ENCODE measurements at regions not wholly inside any gene's neighbourhood (a gene's known extent, or its start where the extent isn't known, plus 50 kb on each side); places are given as distances from the start of the nearest gene placed in this dataset.
"Not testable (repeated sequence)": the region's sequence is repeated elsewhere in the genome, so short reads cannot be mapped to it uniquely, and the experiment has no call there.

DNA sequence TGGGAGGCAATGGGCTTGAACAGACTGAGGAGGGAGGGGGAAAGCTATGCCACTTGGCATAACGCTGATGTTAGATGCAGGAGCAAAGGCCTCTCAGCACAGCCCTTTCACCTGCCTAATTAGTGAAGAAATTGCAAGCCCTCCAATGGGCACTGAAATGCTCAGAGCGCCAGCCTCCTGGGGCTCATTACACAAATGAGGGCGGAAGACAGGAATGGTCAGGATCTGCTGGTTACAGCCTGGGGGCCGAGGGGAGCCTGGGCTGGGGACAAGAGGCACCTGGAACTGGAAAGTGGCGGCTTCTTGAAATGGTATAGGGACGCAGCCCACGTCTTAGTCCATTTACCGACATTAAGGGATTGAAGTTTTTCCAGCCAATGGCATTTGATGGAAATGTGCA lies 50.2 kb upstream of the PLET1 start:
- ATAC-seq: no peak

DNA sequence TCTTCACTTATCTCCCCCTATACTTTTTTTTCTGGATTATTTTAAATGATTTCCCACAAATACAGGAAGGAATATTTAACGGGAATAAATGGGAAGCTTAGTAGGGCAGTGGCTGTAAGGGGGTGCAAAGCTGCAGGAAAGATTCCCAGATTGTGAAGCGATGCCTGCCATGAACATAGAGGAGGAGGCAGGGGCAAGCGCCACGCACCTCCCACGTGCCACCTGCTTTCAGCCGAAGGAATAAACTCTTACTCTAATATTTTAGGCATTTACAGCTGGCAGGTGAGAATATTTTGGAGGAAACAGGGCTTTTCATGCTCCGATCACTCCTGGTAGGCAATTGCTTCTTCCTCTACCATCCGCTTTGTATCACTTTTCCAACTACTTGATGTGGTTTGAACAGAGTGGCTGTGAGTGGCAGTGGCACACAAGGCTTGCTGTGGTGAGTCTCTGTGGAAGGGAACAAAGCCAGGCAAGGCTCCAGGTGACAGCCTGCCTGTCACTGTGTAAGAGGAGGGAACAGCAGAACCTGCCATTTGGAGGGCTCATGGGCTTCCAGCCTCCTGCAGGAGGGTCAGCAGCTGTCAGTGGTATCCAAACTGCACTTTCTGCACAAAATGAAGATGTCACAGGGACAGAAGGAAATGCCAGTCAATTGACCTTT lies 54.5 kb upstream of the PLET1 start:
- ATAC-seq: no peak

DNA sequence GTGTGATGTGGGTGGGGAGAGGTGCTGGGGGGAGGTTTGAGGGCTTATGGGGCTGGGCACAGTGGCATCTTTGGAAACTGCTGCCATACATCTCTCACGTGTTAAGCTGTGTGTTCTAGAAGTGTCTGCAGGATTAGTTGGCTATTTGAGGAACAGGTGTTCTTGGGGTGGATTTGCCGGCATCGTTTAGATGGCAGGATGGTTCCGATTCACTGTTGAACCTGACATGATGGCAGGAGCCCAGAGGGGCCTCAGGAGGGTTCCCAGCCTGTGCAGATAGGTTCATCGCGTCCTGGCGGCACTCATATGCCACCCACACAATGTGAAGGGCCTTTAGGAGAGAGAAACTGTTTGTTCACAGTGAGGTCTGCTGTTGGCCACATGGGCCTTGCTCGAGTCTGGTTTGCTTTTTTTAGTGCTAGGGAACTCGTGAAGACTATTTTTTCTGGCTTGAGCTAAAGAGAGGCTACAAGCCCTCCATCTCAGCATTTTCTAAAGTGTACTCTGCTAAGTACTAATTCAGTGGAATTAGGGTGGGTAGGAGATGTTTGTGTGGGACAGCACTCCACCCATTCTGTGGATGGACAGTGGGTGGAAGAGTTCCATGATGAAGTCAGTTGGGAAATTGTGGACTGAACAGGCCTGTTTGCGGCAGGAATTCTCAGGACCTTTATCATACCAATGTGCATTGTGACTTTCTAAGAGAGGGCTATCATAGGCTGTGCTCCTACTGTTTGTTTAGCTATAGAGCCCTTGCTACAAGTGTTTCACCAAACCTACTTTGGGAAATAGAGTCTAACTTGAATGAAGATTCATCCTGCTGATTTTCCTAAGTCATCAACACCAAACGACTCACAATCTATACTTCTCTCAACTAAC lies 55.4 kb upstream of the PLET1 start:
- no peak for ATAC-seq

DNA sequence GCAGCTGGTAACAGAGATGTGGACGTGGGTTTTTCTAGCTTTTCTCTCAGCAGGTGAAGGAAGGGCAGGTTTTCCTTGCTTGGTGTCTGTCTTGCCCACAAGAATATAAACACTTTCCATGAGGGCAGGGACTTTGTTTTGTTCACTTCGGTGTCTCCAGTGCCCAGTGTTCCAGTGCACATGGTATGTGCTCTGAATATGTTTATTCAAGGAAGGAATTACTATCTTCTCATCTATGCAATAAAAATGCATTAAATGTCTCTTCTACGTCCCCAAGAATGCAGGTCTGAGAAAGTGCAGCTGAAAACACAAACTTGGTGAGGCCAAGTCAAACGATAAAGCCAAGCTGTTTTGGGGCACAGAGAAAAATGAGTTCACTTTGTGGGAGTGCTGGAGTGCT lies 56.3 kb upstream of the PLET1 start:
- no peak for ATAC-seq

DNA sequence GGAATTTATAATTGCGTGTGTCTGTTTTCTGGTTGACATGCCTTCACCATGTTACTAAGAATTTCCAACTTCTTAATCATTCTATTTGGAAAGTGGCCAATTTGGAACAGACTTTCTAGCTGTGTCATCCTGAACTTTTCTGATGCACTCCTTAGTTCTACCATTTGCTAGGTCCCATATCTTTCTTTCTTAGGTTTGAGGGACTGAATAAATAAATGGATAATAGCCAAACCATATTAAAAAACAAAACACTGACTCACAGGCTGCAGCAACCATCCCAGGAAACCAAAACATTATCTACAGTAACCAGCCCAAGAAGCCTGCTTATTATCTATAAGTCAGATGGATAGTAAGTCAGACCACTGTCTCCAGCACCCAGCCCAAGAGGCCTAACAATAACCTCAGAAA lies 57.5 kb upstream of the PLET1 start:
- ATAC-seq: no peak

DNA sequence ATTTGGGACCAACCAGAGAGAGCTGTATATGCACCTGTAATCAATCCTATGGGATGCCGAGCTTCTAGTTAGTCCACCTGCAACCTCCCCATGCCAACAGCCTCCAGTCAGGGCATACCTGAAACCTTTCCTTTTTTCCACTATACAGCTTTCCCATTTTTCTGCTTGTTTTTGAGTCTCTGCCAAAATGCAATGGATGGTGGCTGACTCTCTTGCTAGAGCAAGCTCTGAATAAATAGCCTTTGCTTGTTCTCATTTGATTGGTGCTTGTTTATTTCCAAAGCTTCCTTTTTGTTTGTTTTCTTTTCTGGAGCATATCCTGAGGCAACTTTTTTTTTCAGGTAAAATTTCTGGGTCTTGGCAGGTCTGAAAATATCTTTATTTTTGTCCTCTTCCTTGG lies 58.0 kb upstream of the PLET1 start:
- ATAC-seq: no peak

DNA sequence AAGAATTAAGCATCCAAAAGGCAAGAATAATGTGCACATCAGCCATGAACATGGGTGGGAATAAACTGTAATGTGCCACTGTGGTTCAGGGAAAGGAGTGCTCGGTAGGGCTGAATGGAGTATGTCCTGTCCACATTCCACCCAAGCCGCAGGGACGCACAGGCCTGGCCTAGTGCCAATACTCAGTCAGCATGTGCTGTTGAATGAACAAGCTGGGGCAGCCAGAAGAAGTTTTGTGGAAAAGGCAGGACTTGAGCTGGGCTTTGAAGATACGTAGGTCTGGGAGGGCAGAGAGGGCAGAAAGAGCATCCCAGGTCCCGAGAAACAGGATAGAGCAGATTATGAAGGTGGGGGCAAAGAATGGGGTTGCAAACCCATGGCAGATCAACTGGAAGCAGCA lies 60.0 kb upstream of the PLET1 start:
- no peak for ATAC-seq

DNA sequence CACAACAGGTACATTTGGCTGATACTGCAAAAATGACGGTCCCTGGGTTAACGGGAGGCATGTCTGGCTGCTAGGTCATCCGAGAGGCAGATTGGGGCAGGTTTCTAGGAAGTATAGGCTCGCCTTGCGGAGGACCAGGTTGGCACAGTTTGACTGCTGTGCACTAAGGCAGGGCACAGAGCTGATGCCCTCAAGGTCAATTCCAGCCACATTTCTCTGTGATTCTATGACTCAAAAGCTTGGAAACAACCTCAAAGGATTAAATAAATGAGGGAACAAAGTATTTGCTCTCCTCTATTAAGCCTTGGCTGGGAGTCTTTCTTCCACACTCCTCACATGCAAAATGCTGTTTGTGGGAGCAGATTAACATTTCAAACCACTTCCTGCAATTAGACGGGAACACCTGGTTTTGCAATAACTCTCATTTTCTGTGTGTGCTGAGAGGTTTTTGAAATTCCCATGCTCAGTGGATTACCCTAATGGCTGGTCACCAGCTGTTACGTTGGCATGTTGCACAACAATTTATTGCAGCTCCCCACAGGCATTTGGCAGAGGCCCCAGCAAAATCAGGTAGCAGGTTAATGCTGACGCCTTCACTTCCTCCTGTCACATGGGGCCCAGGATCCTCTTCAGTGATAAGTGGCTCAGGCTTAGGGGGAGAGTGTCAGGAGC lies 61.0 kb upstream of the PLET1 start:
- ATAC-seq: no peak

DNA sequence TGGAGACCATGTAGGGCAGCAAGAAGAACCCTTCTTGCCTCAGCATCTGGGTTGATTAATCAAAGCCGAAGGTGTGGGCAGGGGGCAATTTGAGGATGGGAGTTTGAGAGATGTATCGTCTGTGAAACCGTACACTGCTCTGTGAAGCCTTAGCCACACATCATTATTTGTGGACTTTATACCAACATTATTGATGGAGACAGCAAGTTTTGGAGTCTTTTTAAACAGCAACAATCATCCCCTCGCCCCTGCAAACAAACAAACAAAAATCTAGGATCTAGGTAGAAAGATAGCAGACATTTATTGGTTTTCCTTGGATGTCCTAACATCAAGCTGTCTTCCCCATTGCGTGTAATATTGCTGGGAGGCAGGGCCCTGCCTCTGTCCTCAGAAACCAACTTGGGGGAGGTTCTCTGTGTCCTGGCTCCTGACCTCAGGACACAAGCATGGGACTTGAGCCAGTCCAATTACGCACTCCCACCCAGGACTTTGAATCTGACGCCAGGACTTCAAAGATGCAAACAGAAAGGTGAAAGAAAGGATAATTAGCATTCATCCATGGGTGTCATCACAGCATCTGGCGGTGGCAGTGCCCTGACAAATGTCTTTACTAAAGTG lies 61.6 kb upstream of the PLET1 start:
- no peak for ATAC-seq

DNA sequence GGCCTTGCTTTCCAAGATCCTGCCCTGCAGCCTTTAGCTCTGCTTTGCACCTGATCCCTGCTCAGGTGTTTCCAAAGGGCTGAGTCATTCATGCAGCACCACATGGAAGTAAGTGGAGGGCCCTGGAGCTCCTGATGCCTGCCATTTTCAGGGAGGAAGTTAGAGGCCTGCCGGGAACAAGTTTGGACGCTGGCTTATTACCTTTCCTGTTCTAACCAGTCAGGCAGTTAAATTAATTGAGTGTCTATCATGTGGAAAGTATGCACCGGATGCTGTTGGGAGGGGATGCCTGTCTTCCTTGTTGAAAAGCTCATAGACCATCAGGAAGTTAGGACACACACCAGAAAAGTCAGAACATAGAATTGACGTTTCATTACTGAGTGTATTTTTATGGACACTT lies 73.7 kb upstream of the PLET1 start:
- no peak for ATAC-seq

DNA sequence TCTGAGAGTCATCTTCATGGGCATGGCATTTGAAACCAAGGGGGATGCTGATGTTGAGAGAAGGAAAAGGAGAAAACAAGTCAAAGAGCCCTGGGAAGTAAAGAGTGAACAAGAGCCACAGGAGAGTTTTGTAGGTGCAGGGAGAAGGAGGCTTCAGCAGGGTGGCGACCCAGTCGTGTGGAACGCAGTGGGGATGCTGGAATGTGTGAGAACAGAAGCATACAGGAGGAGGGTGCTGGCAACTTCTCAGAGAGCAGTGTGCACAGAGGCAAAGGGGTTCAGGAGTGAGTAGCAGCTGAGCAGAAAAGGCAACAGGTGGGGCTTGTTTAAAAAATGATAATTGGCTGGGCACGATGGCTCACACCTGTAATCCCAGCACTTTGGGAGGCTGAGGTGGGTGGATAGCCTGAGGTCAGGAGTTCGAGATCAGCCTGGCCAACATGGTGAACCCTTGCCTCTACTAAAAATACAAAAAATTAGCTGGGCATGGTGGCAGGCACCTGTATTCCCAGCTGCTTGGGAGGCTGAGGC lies 75.8 kb upstream of the PLET1 start:
- ATAC-seq: no peak

DNA sequence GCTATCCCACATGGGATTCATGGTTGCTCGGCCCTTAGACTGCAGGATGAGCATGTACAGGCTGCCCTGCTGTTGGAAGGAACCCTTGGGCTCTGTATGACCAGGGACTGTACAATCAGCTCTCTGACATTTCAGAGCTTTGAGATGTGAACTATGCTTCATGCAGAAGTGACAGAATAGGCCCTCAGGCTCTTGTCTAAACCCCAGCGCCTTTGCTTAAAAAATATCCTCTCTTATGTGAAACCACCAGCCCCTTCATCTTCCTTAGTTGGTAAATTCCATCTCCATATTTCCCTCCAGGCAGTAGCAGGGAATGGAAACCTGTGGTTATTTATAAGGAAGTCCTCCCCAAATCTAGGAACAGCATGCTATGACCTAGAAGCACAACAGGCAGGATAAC lies 78.9 kb upstream of the PLET1 start:
- no peak for ATAC-seq

DNA sequence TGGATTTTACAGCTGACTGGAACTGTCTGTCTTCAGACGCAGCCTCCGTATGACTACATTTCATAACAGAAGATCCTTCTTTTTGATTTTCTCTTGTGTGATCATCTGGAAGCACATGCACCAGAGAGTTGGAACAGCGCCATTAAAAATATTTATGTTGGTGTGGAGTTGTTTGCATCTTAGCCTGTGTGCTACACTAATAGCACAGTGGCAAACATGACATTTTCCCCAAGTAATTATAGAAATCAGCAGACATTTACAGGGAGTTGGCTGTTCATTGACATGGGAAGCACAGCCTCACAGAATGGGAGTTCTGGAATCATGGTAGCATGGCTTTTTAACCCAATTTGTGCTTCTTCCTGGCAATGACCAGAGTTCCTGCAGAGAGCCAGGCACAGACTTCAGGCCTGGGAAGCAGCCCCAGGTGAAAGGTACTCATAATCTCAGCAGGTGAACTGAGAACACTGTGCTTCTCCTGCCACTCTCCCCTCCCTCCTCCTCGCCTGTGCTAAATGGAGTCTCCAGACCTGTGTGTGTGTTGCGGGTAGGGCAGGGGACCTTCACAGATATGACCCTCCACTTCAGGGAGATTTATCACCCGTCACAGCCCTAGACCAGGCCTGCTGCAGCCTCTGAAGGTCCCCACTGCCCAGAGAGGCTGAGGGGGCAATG lies 82.8 kb upstream of the PLET1 start:
- no peak for ATAC-seq

DNA sequence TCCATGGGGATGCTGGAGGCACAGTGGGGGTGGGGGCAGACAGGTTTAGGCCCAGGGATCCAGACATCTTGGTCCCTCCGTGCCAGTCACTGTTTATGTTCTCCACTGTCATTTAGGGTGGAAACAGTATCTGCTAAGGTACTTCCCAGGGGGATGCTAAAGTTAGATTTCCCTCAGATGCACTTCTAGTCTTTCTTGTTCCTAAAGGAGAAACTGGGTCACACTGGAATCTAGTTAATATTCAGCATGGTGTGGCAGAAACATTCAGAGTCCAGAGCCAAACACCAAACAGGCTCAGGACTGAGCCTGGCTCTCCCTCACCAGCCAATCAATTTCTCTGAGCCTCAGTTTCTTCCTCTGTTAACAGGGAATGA lies 83.4 kb upstream of the PLET1 start:
- ATAC-seq: no peak

DNA sequence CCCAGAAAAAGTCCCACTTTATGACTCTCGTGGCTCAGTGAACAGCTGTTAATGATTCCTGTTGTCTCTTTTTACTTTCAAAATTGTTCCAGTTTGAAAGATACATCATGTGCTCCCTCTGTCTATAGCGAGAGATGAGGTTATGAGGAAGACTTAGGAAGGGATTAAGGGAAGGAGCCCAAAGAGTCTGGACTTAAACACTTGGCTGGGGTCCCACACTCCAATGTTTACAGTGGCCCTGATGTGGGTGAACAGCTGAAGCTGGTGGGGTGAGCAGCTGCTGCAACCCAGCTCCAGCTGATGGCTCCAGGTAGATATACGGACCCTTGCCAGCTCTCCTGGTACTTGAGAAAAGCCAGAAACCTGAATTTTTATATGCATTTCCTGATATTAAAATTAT lies 84.5 kb upstream of the PLET1 start:
- ATAC-seq: no peak

DNA sequence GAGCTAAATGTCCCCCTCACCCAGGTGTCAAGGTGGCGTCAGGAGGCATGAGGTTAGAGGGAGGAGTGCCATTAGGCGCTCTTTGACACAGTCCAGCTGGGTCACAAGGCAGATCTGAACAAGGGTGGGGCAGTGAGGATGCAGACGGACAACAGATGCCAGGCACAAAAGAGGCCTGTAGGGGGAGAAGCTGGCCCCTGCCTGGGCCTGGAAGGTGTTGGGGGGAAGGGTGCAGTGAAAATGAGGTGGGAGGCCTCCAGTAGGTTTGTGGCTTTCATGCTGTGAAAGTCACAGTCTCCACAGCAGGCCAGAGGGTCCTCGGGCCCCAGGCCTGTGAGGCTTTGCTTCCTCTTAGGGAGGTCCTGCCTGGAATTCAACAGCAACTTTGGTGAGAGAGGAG lies 85.0 kb upstream of the PLET1 start:
- ATAC-seq: no peak

DNA sequence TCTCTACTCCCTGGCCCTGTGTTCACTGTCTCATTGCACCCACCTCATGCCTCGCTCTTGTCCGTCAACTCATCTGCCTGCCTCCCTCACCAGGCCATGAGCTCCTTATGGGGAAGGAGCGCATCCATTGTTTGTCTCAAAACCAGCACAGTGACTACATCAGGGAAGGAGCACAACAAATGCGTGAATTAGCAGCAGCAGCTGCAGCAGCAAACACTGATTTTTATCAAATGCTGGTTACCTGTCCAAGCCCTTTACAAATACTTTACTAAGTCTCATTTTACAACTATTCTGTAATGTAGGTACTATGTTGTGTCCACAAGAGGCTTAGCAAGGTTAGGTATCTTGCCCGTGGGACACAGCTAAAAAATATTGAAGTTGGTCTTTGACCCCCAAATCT lies 85.9 kb upstream of the PLET1 start:
- no peak for ATAC-seq

DNA sequence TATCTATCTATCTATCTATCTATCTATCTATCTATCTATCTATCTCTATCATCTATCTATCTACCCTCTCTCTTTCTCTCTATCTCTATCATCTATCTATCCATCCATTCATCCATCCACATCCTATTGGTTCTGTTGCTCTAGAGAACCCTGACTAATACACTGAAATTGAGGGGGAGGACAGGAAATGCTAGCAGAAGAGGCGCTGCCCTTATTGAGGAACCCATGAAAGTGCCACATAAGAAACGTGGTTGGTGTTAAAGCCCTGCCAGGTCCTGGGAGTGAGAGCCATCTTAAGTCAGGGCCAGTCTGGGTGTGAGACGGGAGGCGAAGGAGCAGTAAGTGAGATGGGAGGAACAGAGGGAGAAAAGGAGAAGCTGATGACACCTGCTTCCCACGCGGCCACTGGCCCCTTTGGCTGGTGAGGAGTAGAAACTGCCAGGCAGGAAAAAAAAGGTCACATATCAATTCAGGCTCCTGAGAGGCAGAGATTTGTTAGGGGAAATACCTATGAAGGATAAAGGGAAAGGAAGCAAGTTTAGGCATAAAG lies 87.9 kb upstream of the PLET1 start:
- ATAC-seq: no peak

DNA sequence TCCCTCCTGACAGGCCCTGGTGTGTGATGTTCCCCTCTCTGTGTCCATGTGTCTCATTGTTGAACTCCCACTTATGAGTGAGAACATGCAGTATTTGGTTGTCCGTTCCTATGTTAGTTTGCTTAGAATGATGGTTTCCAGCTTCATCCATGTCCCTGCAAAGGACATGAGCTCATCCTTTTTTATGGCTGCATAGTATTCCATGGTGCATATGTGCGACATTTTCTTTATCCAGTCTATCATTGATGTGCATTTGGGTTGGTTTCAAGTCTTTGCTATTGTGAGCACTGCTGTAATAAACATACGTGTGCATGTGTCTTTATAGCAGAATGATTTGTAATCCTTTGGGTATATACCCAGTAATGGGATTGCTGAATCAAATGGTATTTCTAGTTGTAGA lies 90.8 kb upstream of the PLET1 start:
- ATAC-seq: not testable (repeated sequence)

DNA sequence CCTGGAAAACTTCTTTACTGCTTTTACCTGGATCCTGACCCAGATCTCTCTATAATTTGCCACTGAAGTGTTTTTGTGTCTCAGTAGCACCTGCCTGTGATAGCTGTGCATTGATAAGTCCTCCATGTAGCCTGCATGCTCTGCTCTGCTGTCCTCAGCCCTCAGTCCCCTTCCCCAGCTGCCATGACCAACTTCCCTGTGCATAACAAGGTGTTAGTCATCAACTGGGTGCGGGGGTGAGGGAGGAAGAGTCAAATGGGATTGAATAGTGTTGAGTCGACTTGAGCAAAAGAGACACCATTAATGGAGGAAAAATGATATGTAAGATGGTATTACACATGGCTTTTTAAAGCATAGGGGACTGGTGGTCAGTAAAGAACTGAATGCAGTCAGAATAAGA lies 92.2 kb upstream of the PLET1 start:
- no peak for ATAC-seq

DNA sequence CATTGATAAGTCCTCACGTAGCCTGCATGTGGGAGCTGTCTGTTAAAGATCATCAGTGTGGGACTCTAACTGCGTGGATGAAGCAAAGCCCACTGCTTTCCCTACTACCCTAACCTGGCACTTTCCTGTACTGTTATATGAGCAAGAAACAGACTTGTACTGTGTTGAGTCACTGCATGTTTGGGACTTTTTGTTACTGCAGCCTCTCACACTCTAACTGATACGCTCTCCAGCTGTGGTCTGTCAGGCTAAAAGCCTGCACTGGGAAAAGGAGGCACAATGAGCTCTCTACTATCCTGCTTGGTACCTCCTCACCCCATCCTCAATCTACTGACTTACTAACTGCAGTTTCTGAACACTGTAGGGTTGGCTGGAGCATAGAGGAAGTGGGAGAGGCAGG lies 93.7 kb upstream of the PLET1 start:
- ATAC-seq: no peak

DNA sequence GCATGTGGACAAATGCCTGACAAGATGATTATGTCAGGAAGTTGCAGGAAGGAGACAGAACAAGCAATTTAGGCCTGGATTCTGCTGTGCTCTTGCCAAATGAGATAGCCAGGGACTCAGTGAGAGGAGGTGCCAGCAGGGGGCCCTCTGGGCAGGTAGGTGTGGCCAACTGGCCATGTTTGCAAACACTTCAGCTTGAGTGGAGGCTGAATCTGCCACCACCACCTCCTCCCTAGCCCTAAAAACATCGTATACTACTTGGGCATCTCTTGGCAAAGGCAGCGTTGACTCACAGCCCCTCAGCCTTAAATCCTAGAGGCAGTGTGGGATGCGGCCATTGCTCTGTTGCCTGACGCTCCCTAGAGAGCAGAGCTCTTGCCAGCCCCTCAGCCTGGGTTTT lies 95.1 kb upstream of the PLET1 start:
- no peak for ATAC-seq
